ENCODE measurements at regions not wholly inside any gene's neighbourhood (a gene's known extent, or its start where the extent isn't known, plus 50 kb on each side); places are given as distances from the start of the nearest gene placed in this dataset.

DNA sequence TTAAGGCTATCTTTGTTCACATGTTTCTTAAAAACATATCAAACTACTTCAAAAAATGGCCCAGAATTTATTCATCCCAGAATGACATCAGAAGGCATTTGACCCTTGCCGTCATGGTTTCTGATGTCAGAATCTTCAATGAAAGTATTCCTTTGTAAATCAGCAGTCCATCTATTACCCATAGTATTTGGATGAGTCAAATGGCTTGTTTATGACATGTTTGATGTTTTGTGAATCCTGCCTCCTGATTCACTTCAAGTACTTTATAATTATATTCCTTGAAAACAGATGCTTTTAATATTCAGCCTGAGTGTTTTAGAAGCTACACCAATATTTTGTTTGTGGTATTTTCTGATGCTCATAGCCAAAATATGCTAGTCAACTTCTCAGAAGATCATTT is 200.8 kb upstream of the MEF2C start:
- H3K9me3 ChIP-seq (replicated peaks; ENCODE audit: control insufficient read depth, insufficient read depth, low read length): no peaks in the 10 kb centered on the region
- H3K79me2 ChIP-seq (ENCODE audit: control insufficient read depth, insufficient read depth, low read length): no peaks in the 10 kb centered on the region
- dilution Hi-C loops (cut with MboI; ENCODE audit: extremely low pct_ligation_motif_present, low sequenced_read_pairs): no loop called here
- no TSS peak for BruUV-seq (replicated peaks)
- intact Hi-C loops (cut with micrococcal nuclease): no loop called here
- H3K9me1 ChIP-seq (replicated peaks; ENCODE audit: control insufficient read depth, extremely low read depth, insufficient read depth, low read length): no peaks in the 10 kb centered on the region
- H3K27ac ChIP-seq (ENCODE audit: insufficient read depth, low read depth, low read length): no peak overlapping the region
- no peak overlapping the region for H3K4me2 ChIP-seq (ENCODE audit: insufficient read depth, low read length)
- H4K20me1 ChIP-seq (replicated peaks; ENCODE audit: control insufficient read depth, extremely low read depth, insufficient read depth, low read length): no peaks in the 10 kb centered on the region
- H3K4me3 ChIP-seq (replicated peaks in 1 of 3; ENCODE audit: insufficient read depth in 1 of 3, low read depth in 1 of 3, low read length in 3 of 3): no peak overlapping the region
- CTCF ChIA-PET: interaction anchor here (1.0 to 2.3 kb wide), 3 partner anchors 10 to 52 kb away, joined by 3 to 7 read pairs (median 3); no protein-coding TSS in a partner anchor
- POLR2A ChIA-PET: no interaction called here
- H3K27me3 ChIP-seq (ENCODE audit: control insufficient read depth in 2 of 2, insufficient read depth in 2 of 2, low read length in 2 of 2): no peaks in the 10 kb centered on the region
- no peaks in the 10 kb centered on the region for H3K36me3 ChIP-seq (ENCODE audit: control insufficient read depth in 2 of 2, extremely low read depth in 1 of 2, insufficient read depth in 2 of 2, low read length in 2 of 2)
- FAIRE-seq (no peak), DNase-seq (ENCODE audit: low read depth, low spot score) (no peak)
- TF ChIP-seq FOS (IDR thresholded peaks at IDR 0.05; ENCODE audit: borderline replicate concordance, insufficient read depth, low read length) (no peak), JUN (IDR thresholded peaks at IDR 0.05; ENCODE audit: borderline replicate concordance, insufficient read depth, insufficient read length, low read depth) (no peak), MYC (IDR thresholded peaks at IDR 0.05; ENCODE audit: low read depth, low read length) (no peak), GATA2 (IDR thresholded peaks at IDR 0.05; ENCODE audit: insufficient read depth, insufficient read length, low read depth, low read length) (no peak), POLR2AphosphoS5 (IDR thresholded peaks at IDR 0.05; ENCODE audit: insufficient read depth, low read depth, low read length) (no peak), POLR2A (IDR thresholded peaks at IDR 0.05; ENCODE audit: low read depth, low read length) (no peak), EZH2 (IDR thresholded peaks at IDR 0.05; ENCODE audit: borderline replicate concordance, low read depth, low read length, severe bottlenecking) (no peak)
- TF ChIP-seq, protein P1, sequence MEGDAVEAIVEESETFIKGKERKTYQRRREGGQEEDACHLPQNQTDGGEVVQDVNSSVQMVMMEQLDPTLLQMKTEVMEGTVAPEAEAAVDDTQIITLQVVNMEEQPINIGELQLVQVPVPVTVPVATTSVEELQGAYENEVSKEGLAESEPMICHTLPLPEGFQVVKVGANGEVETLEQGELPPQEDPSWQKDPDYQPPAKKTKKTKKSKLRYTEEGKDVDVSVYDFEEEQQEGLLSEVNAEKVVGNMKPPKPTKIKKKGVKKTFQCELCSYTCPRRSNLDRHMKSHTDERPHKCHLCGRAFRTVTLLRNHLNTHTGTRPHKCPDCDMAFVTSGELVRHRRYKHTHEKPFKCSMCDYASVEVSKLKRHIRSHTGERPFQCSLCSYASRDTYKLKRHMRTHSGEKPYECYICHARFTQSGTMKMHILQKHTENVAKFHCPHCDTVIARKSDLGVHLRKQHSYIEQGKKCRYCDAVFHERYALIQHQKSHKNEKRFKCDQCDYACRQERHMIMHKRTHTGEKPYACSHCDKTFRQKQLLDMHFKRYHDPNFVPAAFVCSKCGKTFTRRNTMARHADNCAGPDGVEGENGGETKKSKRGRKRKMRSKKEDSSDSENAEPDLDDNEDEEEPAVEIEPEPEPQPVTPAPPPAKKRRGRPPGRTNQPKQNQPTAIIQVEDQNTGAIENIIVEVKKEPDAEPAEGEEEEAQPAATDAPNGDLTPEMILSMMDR (IDR thresholded peaks at IDR 0.05; ENCODE audit: extremely low read depth in 1 of 2, insufficient read depth in 1 of 2, low read depth in 1 of 2, low read length in 2 of 2): no peak
- TF ChIP-seq, protein P2, sequence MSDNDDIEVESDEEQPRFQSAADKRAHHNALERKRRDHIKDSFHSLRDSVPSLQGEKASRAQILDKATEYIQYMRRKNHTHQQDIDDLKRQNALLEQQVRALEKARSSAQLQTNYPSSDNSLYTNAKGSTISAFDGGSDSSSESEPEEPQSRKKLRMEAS (IDR thresholded peaks at IDR 0.05; ENCODE audit: insufficient read depth, insufficient read length): no peak
- H3K9ac ChIP-seq (replicated peaks; ENCODE audit: extremely low read depth, insufficient read depth, low read length): no peak overlapping the region
- H3K4me1 ChIP-seq (ENCODE audit: control insufficient read depth, extremely low read depth, insufficient read depth, low read length): no peaks in the 10 kb centered on the region
- H2AFZ ChIP-seq (ENCODE audit: low read depth, low read length): no peak overlapping the region

All from endothelial cell of umbilical vein (primary cell).